Brain microvascular endothelial cell (primary cell): ENCODE measurements at regions not wholly inside any gene's neighbourhood (a gene's known extent, or its start where the extent isn't known, plus 50 kb on each side); places are given as distances from the start of the nearest gene placed in this dataset.

Source experiments
- DNase-seq: peaks from one replicate; pipeline ENCODE4 v3.0.0-alpha.2; 2020
- H3K27ac ChIP-seq: fragments of 250-450 bp; sonication (Bioruptor Pico); 2 replicates; pipeline ENCODE4 v1.5.1; 2020; ENCODE audit warnings: mild to moderate bottlenecking, moderate library complexity
- H3K27me3 ChIP-seq: fragments of 250-450 bp; sonication (Bioruptor Pico); replicated peaks from 2 replicates; pipeline ENCODE4 v1.5.1; 2020; ENCODE audit warnings: mild to moderate bottlenecking
- H3K36me3 ChIP-seq: fragments of 250-450 bp; sonication (Bioruptor Pico); replicated peaks from 2 replicates; pipeline ENCODE4 v1.5.1; 2020; ENCODE audit warnings: mild to moderate bottlenecking
- H3K4me3 ChIP-seq: 2 replicates; pipeline ENCODE4 v1.5.1; 2011; ENCODE audit warnings: low read depth, mild to moderate bottlenecking, control low read depth, low read length, moderate library complexity
- in situ Hi-C: cut with HindIII; loops from 2 replicates; pipeline ENCODE4 v1.10.0; 2017; ENCODE audit warnings: low sequenced_read_pairs, low pct_ligation_motif_present
- TF ChIP-seq, protein P1 (sequence below): IDR thresholded peaks from 2 replicates; pipeline ENCODE4 v1.5.1; 2011; ENCODE audit warnings: low read depth, mild to moderate bottlenecking, moderate library complexity, low read length, control low read depth, inconsistent platforms; ENCODE audit errors: missing control alignments

DNA sequence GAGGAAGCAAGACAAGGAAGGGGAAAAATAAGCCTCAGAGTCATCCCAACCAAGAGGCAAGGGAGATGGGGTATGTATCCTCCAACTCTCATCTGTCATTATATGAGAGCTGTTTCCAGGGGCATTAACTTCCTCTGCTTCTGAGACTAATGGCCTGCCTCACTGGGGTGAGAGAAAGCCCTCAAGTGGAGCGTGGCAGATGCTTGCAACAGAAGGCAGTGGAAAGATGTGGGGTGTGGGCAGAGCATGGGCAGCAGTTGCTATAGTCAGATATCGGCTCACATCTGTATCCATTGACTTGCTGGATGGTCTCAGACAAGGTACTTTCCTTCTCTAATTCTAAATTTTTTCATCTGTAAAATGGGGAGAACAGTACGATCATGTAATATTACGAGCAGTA lies 81.7 kb upstream of the PLCL2 start:
- Histone ChIP-seq H3K27ac (no peak overlapping the region), H3K36me3 (no peaks in the 10 kb centered on the region), H3K27me3 (no peaks in the 10 kb centered on the region), H3K4me3 (no peak overlapping the region)
- TF ChIP-seq, protein P1, sequence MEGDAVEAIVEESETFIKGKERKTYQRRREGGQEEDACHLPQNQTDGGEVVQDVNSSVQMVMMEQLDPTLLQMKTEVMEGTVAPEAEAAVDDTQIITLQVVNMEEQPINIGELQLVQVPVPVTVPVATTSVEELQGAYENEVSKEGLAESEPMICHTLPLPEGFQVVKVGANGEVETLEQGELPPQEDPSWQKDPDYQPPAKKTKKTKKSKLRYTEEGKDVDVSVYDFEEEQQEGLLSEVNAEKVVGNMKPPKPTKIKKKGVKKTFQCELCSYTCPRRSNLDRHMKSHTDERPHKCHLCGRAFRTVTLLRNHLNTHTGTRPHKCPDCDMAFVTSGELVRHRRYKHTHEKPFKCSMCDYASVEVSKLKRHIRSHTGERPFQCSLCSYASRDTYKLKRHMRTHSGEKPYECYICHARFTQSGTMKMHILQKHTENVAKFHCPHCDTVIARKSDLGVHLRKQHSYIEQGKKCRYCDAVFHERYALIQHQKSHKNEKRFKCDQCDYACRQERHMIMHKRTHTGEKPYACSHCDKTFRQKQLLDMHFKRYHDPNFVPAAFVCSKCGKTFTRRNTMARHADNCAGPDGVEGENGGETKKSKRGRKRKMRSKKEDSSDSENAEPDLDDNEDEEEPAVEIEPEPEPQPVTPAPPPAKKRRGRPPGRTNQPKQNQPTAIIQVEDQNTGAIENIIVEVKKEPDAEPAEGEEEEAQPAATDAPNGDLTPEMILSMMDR: no peak
- in situ Hi-C loops: no loop called here
- no peak for DNase-seq

GRCh38 chr3:16807391-16807790 lies 77.4 kb upstream of the PLCL2 start:
- DNase-seq: peak; percentile 5
- no peaks in the 10 kb centered on the region for H3K36me3 ChIP-seq
- no peak overlapping the region for H3K27ac ChIP-seq
- no peak overlapping the region for H3K4me3 ChIP-seq
- no peaks in the 10 kb centered on the region for H3K27me3 ChIP-seq
- TF ChIP-seq, protein P1: no peak
- in situ Hi-C loops: no loop called here

- in situ Hi-C loops: no loop called here
Observed at GRCh38 chr3:16808393-16809107, 76.2 kb upstream of the PLCL2 start.

DNA sequence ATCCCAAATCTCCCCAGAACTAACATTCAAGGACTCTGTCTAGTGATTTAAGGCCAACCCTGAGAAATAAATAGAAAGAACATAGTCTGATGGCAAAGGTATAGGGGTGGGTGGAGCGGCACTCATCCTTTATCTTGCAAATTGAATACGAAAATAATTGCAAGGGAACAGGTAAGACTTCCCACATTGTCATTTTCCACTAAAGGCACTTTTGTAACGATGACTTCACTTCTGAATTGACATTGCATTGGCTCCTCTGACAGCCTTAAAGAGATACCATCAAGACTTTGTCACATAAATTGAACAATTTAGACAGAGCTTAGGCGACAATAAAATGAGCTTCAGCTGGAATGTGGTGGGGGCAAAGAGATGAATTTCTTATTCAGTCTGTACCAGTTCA lies 75.3 kb upstream of the PLCL2 start:
- TF ChIP-seq, protein P1: no peak
- H3K27ac ChIP-seq: no peak overlapping the region
- DNase-seq: no peak
- H3K4me3 ChIP-seq: no peak overlapping the region
- no peaks in the 10 kb centered on the region for H3K27me3 ChIP-seq
- in situ Hi-C loops: no loop called here
- no peaks in the 10 kb centered on the region for H3K36me3 ChIP-seq

More at GRCh38 chr3:16808393-16809107, 76.2 kb upstream of the PLCL2 start:
- Histone ChIP-seq H3K27ac (no peak overlapping the region), H3K27me3 (no peaks in the 10 kb centered on the region), H3K4me3 (no peak overlapping the region), H3K36me3 (no peaks in the 10 kb centered on the region)
- no peak for DNase-seq
- TF ChIP-seq, protein P1: no peak

DNA sequence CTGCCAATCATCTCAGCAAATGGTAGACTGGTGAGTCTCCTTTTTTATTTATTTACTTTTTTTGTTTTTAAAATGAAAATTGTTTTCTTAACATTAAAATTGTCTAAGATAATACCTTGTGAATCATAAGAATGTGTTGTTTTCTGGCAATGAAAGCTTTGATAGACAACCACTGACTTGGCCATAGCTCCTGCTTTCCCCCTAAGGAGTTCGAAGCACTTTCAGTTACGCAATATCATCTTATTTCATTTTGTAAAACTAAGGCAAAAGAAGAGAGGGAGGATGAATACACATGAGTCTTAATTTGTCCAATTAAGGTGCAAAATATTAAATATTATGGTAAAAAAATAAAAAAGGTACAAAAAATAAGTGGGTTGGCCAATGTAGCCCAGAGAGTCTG lies 74.8 kb upstream of the PLCL2 start:
- in situ Hi-C loops: no loop called here
- no peaks in the 10 kb centered on the region for H3K27me3 ChIP-seq
- no peaks in the 10 kb centered on the region for H3K36me3 ChIP-seq
- TF ChIP-seq, protein P1: no peak
- DNase-seq: no peak
- no peak overlapping the region for H3K27ac ChIP-seq
- no peak overlapping the region for H3K4me3 ChIP-seq
